ENCODE measurements at regions not wholly inside any gene's neighbourhood (a gene's known extent, or its start where the extent isn't known, plus 50 kb on each side); places are given as distances from the start of the nearest gene placed in this dataset.

GRCh38 chr1:30299393-30299792 lies 424.0 kb downstream of the MATN1 start:
- ChIA-PET CTCF (no interaction called here), POLR2A (no interaction called here)
- TF ChIP-seq CTCF (IDR thresholded peaks at IDR 0.05; ENCODE audit: control extremely low read depth, extremely low read depth, low read depth, missing control alignments), result no peak
- no peak for DNase-seq (ENCODE audit: extremely low spot score)

- ChIA-PET CTCF (interaction anchor here (1.2 kb wide), 1 partner anchor 15 kb away, joined by 4 read pairs; no protein-coding TSS in a partner anchor), POLR2A (interaction anchor here (0.5 kb wide), 1 partner anchor 1826 kb away, joined by 6 read pairs; no protein-coding TSS in a partner anchor)
- DNase-seq (ENCODE audit: extremely low spot score), result no peak
- TF ChIP-seq CTCF (IDR thresholded peaks at IDR 0.05; ENCODE audit: control extremely low read depth, extremely low read depth, low read depth, missing control alignments), result no peak
These were observed 427.7 kb downstream of the MATN1 start for GRCh38 chr1:30295674-30296073.

GRCh38 chr1:30295266-30295665 lies 428.1 kb downstream of the MATN1 start:
- POLR2A ChIA-PET, result no interaction called here
- CTCF ChIA-PET, result interaction anchor here (1.2 kb wide), 1 partner anchor 16 kb away, joined by 4 read pairs; no protein-coding TSS in a partner anchor
- no peak for TF ChIP-seq CTCF (IDR thresholded peaks at IDR 0.05; ENCODE audit: control extremely low read depth, extremely low read depth, low read depth, missing control alignments)
- no peak for DNase-seq (ENCODE audit: extremely low spot score)

GRCh38 chr1:30294508-30294907 lies 428.9 kb downstream of the MATN1 start:
- no peak for TF ChIP-seq CTCF (IDR thresholded peaks at IDR 0.05; ENCODE audit: control extremely low read depth, extremely low read depth, low read depth, missing control alignments)
- CTCF ChIA-PET, result interaction anchor here (1.2 kb wide), 1 partner anchor 17 kb away, joined by 4 read pairs; no protein-coding TSS in a partner anchor
- DNase-seq (ENCODE audit: extremely low spot score), result no peak
- POLR2A ChIA-PET, result no interaction called here

GRCh38 chr1:30292451-30292850 lies 430.9 kb downstream of the MATN1 start:
- DNase-seq (ENCODE audit: extremely low spot score), result no peak
- no peak for TF ChIP-seq CTCF (IDR thresholded peaks at IDR 0.05; ENCODE audit: control extremely low read depth, extremely low read depth, low read depth, missing control alignments)
- POLR2A ChIA-PET, result no interaction called here
- CTCF ChIA-PET, result interaction anchor here (1.1 kb wide), 1 partner anchor 88 kb away, joined by 3 read pairs; no protein-coding TSS in a partner anchor

- ChIA-PET POLR2A (no interaction called here), CTCF (interaction anchor here (1.1 kb wide), 1 partner anchor 89 kb away, joined by 3 read pairs; no protein-coding TSS in a partner anchor)
- DNase-seq (ENCODE audit: extremely low spot score), result no peak
- TF ChIP-seq CTCF (IDR thresholded peaks at IDR 0.05; ENCODE audit: control extremely low read depth, extremely low read depth, low read depth, missing control alignments), result no peak
These were observed 431.9 kb downstream of the MATN1 start for GRCh38 chr1:30291526-30291925.

Data from GM10248 (cell line).